Liver (tissue), 2 donors: ENCODE measurements at regions not wholly inside any gene's neighbourhood (a gene's known extent, or its start where the extent isn't known, plus 50 kb on each side); places are given as distances from the start of the nearest gene placed in this dataset.

Source experiments
- CTCF ChIP-seq: fragments of 150-350 bp; IDR thresholded peaks from 2 replicates; pipeline ENCODE4 v1.5.1; 2017; ENCODE audit warnings: improper control_type of control experiment, low read depth, low read length; ENCODE audit not compliant: missing input control
- MAX ChIP-seq: IDR thresholded peaks from 2 replicates; pipeline ENCODE4 v1.6.1; 2016; ENCODE audit warnings: antibody characterized with exemption
- donor health status: healthy.

GRCh38 chr3:163924600-163924999 is 1153.7 kb downstream of the SI start:
- TF ChIP-seq CTCF (no peak), MAX (no peak)
